HepG2 (cell line): ENCODE measurements at regions not wholly inside any gene's neighbourhood (a gene's known extent, or its start where the extent isn't known, plus 50 kb on each side); places are given as distances from the start of the nearest gene placed in this dataset.
A peak's percentile ranks its signal among the peaks of the same experiment; 100 is the strongest.

Experiments used
- ATAC-seq: fragments of 200-7000 bp; cut with Tn5 transposase; 3 replicates; pipeline ENCODE4 v1.9.1; 2020; ENCODE audit warnings: mild to moderate bottlenecking, moderate library complexity
- BruUV-seq: library from RNA; stranded (reverse); fragments of 400-500 nt; replicated peaks from 2 replicates; lab custom pipeline; 2021; lab: Mats Ljungman, UMichigan
- CTCF ChIA-PET: fragments of 300-600 bp; formaldehyde crosslinking; extraction: SDS; loops from one replicate; lab custom pipeline; 2021; ENCODE audit warnings: low total read pairs, inconsistent platforms, low intra/inter-chr PET ratio; lab: Yijun Ruan, JAX
- POLR2A ChIA-PET: fragments of 350-600 bp; sonication (Branson Sonifier 250); formaldehyde crosslinking; loops from one replicate; lab custom pipeline; 2020; ENCODE audit warnings: antibody characterized with exemption, inconsistent platforms; lab: Yijun Ruan, JAX
- DNase-seq: peaks from one replicate; pipeline ENCODE4 v3.0.0-alpha.2; 2015; ENCODE audit warnings: low spot score
- FAIRE-seq: peaks from 3 replicates; lab custom pipeline; 2011; peaks lifted over from hg19 to GRCh38; lab: Jason Lieb, UNC
- H2AFZ ChIP-seq: one replicate; pipeline ENCODE4 v1.6.1; 2011; ENCODE audit warnings: low read length, inconsistent platforms
- H3K27ac ChIP-seq: fragments of 300-600 bp; 3 replicates; pipeline ENCODE4 v1.8.0; 2011; ENCODE audit warnings: mixed run types, mild to moderate bottlenecking, mixed read lengths, low read length, inconsistent platforms; ENCODE audit not compliant: insufficient read depth; ENCODE audit errors: extremely low read length
- H3K27me3 ChIP-seq, 2 experiments: fragments of 200-600 bp in 1 of 2; 2 replicates in 1 of 2; 3 replicates in 1 of 2; pipeline versions ENCODE4 v1.6.0 to v1.8.0; 2011; ENCODE audit warnings: low read length in 2 of 2, mild to moderate bottlenecking in 2 of 2, moderate library complexity in 2 of 2, inconsistent platforms in 1 of 2; ENCODE audit not compliant: insufficient read depth in 2 of 2, control insufficient read depth in 1 of 2
- H3K36me3 ChIP-seq, 2 experiments: fragments of 200-600 bp in 1 of 2; replicated peaks in 1 of 2; 2 replicates in 1 of 2; 3 replicates in 1 of 2; pipeline versions ENCODE4 v1.5.1 to v1.8.0; 2011; ENCODE audit warnings: low read length in 2 of 2, inconsistent platforms in 1 of 2; ENCODE audit not compliant: insufficient read depth in 2 of 2, control insufficient read depth in 1 of 2
- H3K4me1 ChIP-seq: 2 replicates; pipeline ENCODE4 v1.5.1; 2012; ENCODE audit warnings: low read length, inconsistent platforms; ENCODE audit not compliant: insufficient read depth
- H3K4me2 ChIP-seq: 2 replicates; pipeline ENCODE4 v1.6.0; 2011; ENCODE audit warnings: low read depth, low read length, inconsistent platforms
- H3K4me3 ChIP-seq, 3 experiments: fragments of 200-600 bp in 1 of 3; sonication (generic), shearing (Covaris generic) in 1 of 3; replicated peaks in 1 of 3; 2 replicates each; pipeline ENCODE4 v1.5.1; 2011 to 2016; ENCODE audit warnings: low read length in 3 of 3, inconsistent platforms in 2 of 3, low read depth in 2 of 3, mild to moderate bottlenecking in 2 of 3, control low read depth in 1 of 3, mixed read lengths in 1 of 3; ENCODE audit not compliant: insufficient read depth in 1 of 3
- H3K79me2 ChIP-seq: one replicate; pipeline ENCODE4 v1.6.1; 2011; ENCODE audit warnings: low read length, inconsistent platforms; ENCODE audit not compliant: insufficient read depth
- H3K9ac ChIP-seq: 2 replicates; pipeline ENCODE4 v1.6.0; 2011; ENCODE audit warnings: mild to moderate bottlenecking, low read depth, low read length, inconsistent platforms; ENCODE audit not compliant: insufficient read depth
- H3K9me3 ChIP-seq: 2 replicates; pipeline ENCODE4 v1.5.1; 2012; ENCODE audit warnings: mild to moderate bottlenecking, low read length
- H4K20me1 ChIP-seq: 2 replicates; pipeline ENCODE4 v1.6.0; 2011; ENCODE audit warnings: inconsistent platforms, mild to moderate bottlenecking, low read length, moderate library complexity; ENCODE audit not compliant: insufficient read depth
- BCL6 ChIP-seq: IDR thresholded peaks from 2 replicates; pipeline ENCODE4 v1.6.1; 2016; ENCODE audit warnings: missing genetic modification reagents, missing compliant biosample characterization
- CEBPB ChIP-seq: IDR thresholded peaks from 2 replicates; pipeline ENCODE4 v1.6.1; 2011; ENCODE audit warnings: low read depth, low read length, improper control_type of control experiment, borderline replicate concordance
- FOXP1 ChIP-seq, 2 experiments: fragments of 450-650 bp in 1 of 2; IDR thresholded peaks; 2 replicates each; pipeline ENCODE4 v1.6.1; 2017 to 2018; ENCODE audit warnings: antibody characterized with exemption in 1 of 2
- KDM6A ChIP-seq: IDR thresholded peaks from 2 replicates; pipeline ENCODE4 v1.6.1; 2016; ENCODE audit warnings: low read depth
- MBNL3 ChIP-seq: fragments of 250-450 bp; sonication (Bioruptor Pico); conservative IDR thresholded peaks from 2 replicates; pipeline ENCODE4 v1.8.0; 2022; ENCODE audit warnings: mild to moderate bottlenecking, inconsistent platforms
- MXD4 ChIP-seq: IDR thresholded peaks from 2 replicates; pipeline ENCODE4 v1.6.1; 2016; ENCODE audit warnings: mild to moderate bottlenecking, missing biosample characterization, missing genetic modification reagents
- MYC ChIP-seq: sonication (generic); formaldehyde crosslinking; IDR thresholded peaks from 2 replicates; pipeline ENCODE4 v1.9.0; 2021; ENCODE audit warnings: missing genetic modification reagents, borderline replicate concordance
- NR2C2 ChIP-seq: sonication (generic); formaldehyde crosslinking; IDR thresholded peaks from 2 replicates; pipeline ENCODE4 v1.4.0; 2020; ENCODE audit warnings: missing genetic modification reagents, mild to moderate bottlenecking, moderate library complexity, borderline replicate concordance
- SOX13 ChIP-seq, 3 experiments: fragments of 450-650 bp in 1 of 3; sonication (generic) in 1 of 3; formaldehyde crosslinking in 1 of 3; IDR thresholded peaks in 2 of 3; conservative IDR thresholded peaks in 1 of 3; 2 replicates each; pipeline versions ENCODE4 v1.5.0 to v1.6.1; 2016 to 2020; ENCODE audit warnings: antibody characterized with exemption in 1 of 3, mild to moderate bottlenecking in 1 of 3, missing compliant biosample characterization in 1 of 3, missing genetic modification reagents in 1 of 3, moderate library complexity in 1 of 3
- SOX5 ChIP-seq: IDR thresholded peaks from 2 replicates; pipeline ENCODE4 v1.6.1; 2016; ENCODE audit warnings: borderline replicate concordance
- SOX6 ChIP-seq, 2 experiments: fragments of 450-650 bp in 1 of 2; sonication (generic) in 1 of 2; formaldehyde crosslinking in 1 of 2; IDR thresholded peaks; 2 replicates each; pipeline versions ENCODE4 v1.4.0 to v1.6.1; 2017 to 2020; ENCODE audit warnings: antibody characterized with exemption in 1 of 2, mild to moderate bottlenecking in 1 of 2, missing genetic modification reagents in 1 of 2
- ZNF232 ChIP-seq: sonication (generic); formaldehyde crosslinking; IDR thresholded peaks from 2 replicates; pipeline ENCODE4 v1.4.0; 2020; ENCODE audit warnings: missing genetic modification reagents, borderline replicate concordance
- ZNF431 ChIP-seq: sonication (generic); formaldehyde crosslinking; IDR thresholded peaks from 2 replicates; pipeline ENCODE4 v1.9.0; 2022; ENCODE audit warnings: missing genetic modification reagents, low read depth, mild to moderate bottlenecking, borderline replicate concordance
- ZNF549 ChIP-seq: sonication (generic); formaldehyde crosslinking; IDR thresholded peaks from 2 replicates; pipeline ENCODE4 v1.5.0; 2020; ENCODE audit warnings: missing genetic modification reagents
- ZNF639 ChIP-seq: conservative IDR thresholded peaks from 2 replicates; pipeline ENCODE4 v1.6.1; 2018; ENCODE audit warnings: missing genetic modification reagents
- ZNF816 ChIP-seq: sonication (generic); formaldehyde crosslinking; IDR thresholded peaks from 2 replicates; pipeline ENCODE4 v1.8.0; 2022; ENCODE audit warnings: missing genetic modification reagents, mild to moderate bottlenecking, borderline replicate concordance
- ZSCAN12 ChIP-seq: sonication (generic); formaldehyde crosslinking; IDR thresholded peaks from 2 replicates; pipeline ENCODE4 v1.9.0; 2021; ENCODE audit warnings: mild to moderate bottlenecking, missing genetic modification reagents
- WGBS: methylation state at CpG from one replicate; pipeline ENCODE4 v1.1.6; 2017; ENCODE audit warnings: low lambda C conversion rate; 5-methylcytosine and 5-hydroxymethylcytosine counted together
- in situ Hi-C: cut with HindIII; loops from 2 replicates; pipeline ENCODE4 v1.10.0; 2017; ENCODE audit warnings: low pct_unique_long_range_greater_than_20kb; ENCODE audit not compliant: extremely low pct_ligation_motif_present
- intact Hi-C: fragments of 100-400 bp; cut with micrococcal nuclease; formaldehyde crosslinking; loops from one replicate; pipeline ENCODE4 v1.10.0; 2022; ENCODE audit not compliant: unreplicated experiment
- TF ChIP-seq, protein P1 (sequence below): sonication (generic); formaldehyde crosslinking; IDR thresholded peaks from 2 replicates; pipeline ENCODE4 v1.4.0; 2020; ENCODE audit warnings: missing genetic modification reagents, low read depth, mild to moderate bottlenecking, borderline replicate concordance
- TF ChIP-seq, protein P2 (sequence below): sonication (generic); formaldehyde crosslinking; IDR thresholded peaks from 2 replicates; pipeline ENCODE4 v1.8.1; 2022; ENCODE audit warnings: low read depth, mild to moderate bottlenecking, missing genetic modification reagents
- TF ChIP-seq, protein P3 (sequence below): sonication (generic); formaldehyde crosslinking; IDR thresholded peaks from 2 replicates; pipeline ENCODE4 v1.5.0; 2020; ENCODE audit warnings: missing genetic modification reagents

GRCh38 chr2:17208511-17208910 lies 309.7 kb downstream of the RAD51AP2 start:
- ChIA-PET CTCF (no interaction called here), POLR2A (no interaction called here)
- intact Hi-C loops: no loop called here
- TF ChIP-seq ZNF816 (CRISPR knock-in tag) (no peak), ZNF431 (CRISPR knock-in tag) (no peak), SOX5 (peak; percentile 72; the same call in 1 of the 2 replicates), BCL6 (CRISPR knock-in tag) (0 out of 2 replicates have a peak, but pooled peaks have one; percentile 28), KDM6A (CRISPR knock-in tag) (no peak), MBNL3 (CRISPR knock-in tag) (no peak), ZNF549 (CRISPR knock-in tag) (no peak), ZSCAN12 (CRISPR knock-in tag) (no peak), CEBPB (peak; percentile 88), SOX6 (IDR thresholded peaks at IDR 0.05) (no peak), SOX6 (CRISPR knock-in tag; IDR thresholded peaks at IDR 0.05) (peak; percentile 48; the same call in 1 of the 2 replicates), FOXP1 (IDR thresholded peaks at IDR 0.05) (no peak), FOXP1 (CRISPR knock-in tag; IDR thresholded peaks at IDR 0.05) (0 out of 2 replicates have a peak, but pooled peaks have one; percentile 26), MYC (CRISPR knock-in tag) (no peak), ZNF232 (CRISPR knock-in tag) (no peak), SOX13 (IDR thresholded peaks at IDR 0.05) (no peak), SOX13 (CRISPR knock-in tag; conservative IDR thresholded peaks at IDR 0.05 in 1 of 2, IDR thresholded peaks at IDR 0.05 in 1 of 2) (peak in 1 of 2 experiments; percentile 63; a peak in 2 of 4 replicates), NR2C2 (CRISPR knock-in tag) (no peak), MXD4 (CRISPR knock-in tag) (no peak), ZNF639 (no peak)
- TF ChIP-seq, protein P1, sequence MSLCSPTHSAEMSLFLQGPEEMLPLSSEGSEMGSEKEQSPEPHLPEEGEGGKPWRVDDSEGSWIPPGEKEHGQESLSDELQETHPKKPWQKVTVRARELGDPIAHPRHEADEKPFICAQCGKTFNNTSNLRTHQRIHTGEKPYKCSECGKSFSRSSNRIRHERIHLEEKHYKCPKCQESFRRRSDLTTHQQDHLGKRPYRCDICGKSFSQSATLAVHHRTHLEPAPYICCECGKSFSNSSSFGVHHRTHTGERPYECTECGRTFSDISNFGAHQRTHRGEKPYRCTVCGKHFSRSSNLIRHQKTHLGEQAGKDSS (CRISPR knock-in tag): no peak
- TF ChIP-seq, protein P2, sequence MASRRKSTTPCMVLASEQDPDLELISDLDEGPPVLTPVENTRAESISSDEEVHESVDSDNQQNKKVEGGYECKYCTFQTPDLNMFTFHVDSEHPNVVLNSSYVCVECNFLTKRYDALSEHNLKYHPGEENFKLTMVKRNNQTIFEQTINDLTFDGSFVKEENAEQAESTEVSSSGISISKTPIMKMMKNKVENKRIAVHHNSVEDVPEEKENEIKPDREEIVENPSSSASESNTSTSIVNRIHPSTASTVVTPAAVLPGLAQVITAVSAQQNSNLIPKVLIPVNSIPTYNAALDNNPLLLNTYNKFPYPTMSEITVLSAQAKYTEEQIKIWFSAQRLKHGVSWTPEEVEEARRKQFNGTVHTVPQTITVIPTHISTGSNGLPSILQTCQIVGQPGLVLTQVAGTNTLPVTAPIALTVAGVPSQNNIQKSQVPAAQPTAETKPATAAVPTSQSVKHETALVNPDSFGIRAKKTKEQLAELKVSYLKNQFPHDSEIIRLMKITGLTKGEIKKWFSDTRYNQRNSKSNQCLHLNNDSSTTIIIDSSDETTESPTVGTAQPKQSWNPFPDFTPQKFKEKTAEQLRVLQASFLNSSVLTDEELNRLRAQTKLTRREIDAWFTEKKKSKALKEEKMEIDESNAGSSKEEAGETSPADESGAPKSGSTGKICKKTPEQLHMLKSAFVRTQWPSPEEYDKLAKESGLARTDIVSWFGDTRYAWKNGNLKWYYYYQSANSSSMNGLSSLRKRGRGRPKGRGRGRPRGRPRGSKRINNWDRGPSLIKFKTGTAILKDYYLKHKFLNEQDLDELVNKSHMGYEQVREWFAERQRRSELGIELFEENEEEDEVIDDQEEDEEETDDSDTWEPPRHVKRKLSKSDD: no peak
- TF ChIP-seq, protein P3, sequence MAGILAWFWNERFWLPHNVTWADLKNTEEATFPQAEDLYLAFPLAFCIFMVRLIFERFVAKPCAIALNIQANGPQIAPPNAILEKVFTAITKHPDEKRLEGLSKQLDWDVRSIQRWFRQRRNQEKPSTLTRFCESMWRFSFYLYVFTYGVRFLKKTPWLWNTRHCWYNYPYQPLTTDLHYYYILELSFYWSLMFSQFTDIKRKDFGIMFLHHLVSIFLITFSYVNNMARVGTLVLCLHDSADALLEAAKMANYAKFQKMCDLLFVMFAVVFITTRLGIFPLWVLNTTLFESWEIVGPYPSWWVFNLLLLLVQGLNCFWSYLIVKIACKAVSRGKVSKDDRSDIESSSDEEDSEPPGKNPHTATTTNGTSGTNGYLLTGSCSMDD (CRISPR knock-in tag): no peak

More at GRCh38 chr2:17208511-17208910, 309.7 kb downstream of the RAD51AP2 start:
- Histone ChIP-seq H2AFZ (no peak overlapping the region), H3K4me3 (no peak overlapping the region), H3K79me2 (no peaks in the 10 kb centered on the region), H3K9ac (no peak overlapping the region), H3K4me1 (0 out of 2 replicates have a peak, but pooled peaks cover 6% of the 10 kb centered on the region), H3K27me3 (no peaks in the 10 kb centered on the region), H3K9me3 (no peaks in the 10 kb centered on the region), H3K4me2 (no peak overlapping the region), H3K36me3 (no peaks in the 10 kb centered on the region), H3K27ac (no peak overlapping the region), H4K20me1 (no peaks in the 10 kb centered on the region)
- FAIRE-seq (no peak), DNase-seq (peak; percentile 58), ATAC-seq (no peak)
- no TSS peak for BruUV-seq
- 2% methylated on average over 2 of the region's 2 CpGs for WGBS
- in situ Hi-C loops: no loop called here
